Mammary epithelial cell (primary cell): ENCODE measurements at regions not wholly inside any gene's neighbourhood (a gene's known extent, or its start where the extent isn't known, plus 50 kb on each side); places are given as distances from the start of the nearest gene placed in this dataset.

ENCODE experiments used
- EZH2 ChIP-seq: IDR thresholded peaks from 2 replicates; pipeline ENCODE4 v1.6.1; 2012; ENCODE audit warnings: low read length, inconsistent platforms, borderline replicate concordance
- TF ChIP-seq, protein P1 (sequence below), 2 donors: IDR thresholded peaks in 1 of 2; conservative IDR thresholded peaks in 1 of 2; 2 replicates each; pipeline ENCODE4 v1.5.1; 2011 to 2012; ENCODE audit warnings: inconsistent platforms in 2 of 2, low read length in 2 of 2, mild to moderate bottlenecking in 2 of 2, control low read depth in 1 of 2, low read depth in 1 of 2; ENCODE audit not compliant: insufficient read depth in 1 of 2; ENCODE audit errors: extremely low read depth in 1 of 2

DNA sequence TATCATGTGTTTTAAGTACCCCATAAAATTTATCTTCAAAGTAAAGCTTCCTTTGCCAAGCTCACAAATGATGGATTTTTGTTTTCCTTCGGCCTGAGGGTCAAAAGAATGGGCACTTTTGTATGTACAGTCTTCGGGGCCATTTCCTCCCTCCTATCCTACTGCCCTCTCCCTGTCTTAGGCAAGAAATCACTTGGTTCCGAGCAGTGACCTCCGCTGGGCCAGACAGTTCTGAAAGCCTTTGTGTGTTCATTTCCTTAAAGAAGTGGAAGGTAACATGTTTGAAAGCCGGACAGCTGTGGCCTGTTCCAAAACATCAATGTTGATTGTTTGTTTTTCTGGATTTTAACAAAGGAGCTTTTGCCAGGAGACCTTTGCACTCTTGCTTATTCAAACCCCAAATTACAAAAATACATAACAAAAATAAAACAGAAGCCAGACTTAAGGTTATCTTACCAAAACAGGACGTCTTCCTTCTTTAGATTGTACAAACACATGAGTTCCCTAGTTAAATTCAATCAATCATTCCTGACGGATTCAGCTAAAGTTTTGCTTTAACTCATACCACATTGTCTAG, 110.6 kb upstream of the LIMCH1 start:
- TF ChIP-seq, protein P1, sequence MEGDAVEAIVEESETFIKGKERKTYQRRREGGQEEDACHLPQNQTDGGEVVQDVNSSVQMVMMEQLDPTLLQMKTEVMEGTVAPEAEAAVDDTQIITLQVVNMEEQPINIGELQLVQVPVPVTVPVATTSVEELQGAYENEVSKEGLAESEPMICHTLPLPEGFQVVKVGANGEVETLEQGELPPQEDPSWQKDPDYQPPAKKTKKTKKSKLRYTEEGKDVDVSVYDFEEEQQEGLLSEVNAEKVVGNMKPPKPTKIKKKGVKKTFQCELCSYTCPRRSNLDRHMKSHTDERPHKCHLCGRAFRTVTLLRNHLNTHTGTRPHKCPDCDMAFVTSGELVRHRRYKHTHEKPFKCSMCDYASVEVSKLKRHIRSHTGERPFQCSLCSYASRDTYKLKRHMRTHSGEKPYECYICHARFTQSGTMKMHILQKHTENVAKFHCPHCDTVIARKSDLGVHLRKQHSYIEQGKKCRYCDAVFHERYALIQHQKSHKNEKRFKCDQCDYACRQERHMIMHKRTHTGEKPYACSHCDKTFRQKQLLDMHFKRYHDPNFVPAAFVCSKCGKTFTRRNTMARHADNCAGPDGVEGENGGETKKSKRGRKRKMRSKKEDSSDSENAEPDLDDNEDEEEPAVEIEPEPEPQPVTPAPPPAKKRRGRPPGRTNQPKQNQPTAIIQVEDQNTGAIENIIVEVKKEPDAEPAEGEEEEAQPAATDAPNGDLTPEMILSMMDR (conservative IDR thresholded peaks at IDR 0.05 in 1 of 2, IDR thresholded peaks at IDR 0.05 in 1 of 2; ENCODE audit: extremely low read depth in 1 of 2, insufficient read depth in 1 of 2, low read depth in 1 of 2, low read length in 2 of 2) = no peak
- no peak for TF ChIP-seq EZH2
